ENCODE measurements at regions not wholly inside any gene's neighbourhood (a gene's known extent, or its start where the extent isn't known, plus 50 kb on each side); places are given as distances from the start of the nearest gene placed in this dataset.

DNA sequence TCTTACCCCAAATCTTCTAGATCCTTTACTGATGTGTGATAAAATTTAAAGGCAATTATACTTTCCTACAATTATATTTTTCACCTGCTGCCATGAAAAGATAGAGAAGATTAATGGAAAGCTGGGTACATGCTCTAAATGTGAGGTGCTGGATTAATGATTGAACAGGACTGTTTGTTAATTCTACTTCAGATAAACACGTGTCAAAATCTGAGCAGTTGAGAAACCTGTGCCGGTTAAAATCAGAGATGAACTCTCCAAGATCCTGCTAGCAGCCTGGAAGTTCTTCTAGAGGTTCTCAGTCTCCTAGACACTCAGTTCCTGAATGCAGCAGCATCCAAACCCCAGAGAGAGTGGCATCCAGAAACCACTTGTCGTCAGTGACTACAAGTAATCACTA is 69.2 kb downstream of the INHBA start:
- DNase-seq (ENCODE audit: insufficient read length, low spot score) (no peak), FAIRE-seq (no peak)
- TF ChIP-seq, protein P1, sequence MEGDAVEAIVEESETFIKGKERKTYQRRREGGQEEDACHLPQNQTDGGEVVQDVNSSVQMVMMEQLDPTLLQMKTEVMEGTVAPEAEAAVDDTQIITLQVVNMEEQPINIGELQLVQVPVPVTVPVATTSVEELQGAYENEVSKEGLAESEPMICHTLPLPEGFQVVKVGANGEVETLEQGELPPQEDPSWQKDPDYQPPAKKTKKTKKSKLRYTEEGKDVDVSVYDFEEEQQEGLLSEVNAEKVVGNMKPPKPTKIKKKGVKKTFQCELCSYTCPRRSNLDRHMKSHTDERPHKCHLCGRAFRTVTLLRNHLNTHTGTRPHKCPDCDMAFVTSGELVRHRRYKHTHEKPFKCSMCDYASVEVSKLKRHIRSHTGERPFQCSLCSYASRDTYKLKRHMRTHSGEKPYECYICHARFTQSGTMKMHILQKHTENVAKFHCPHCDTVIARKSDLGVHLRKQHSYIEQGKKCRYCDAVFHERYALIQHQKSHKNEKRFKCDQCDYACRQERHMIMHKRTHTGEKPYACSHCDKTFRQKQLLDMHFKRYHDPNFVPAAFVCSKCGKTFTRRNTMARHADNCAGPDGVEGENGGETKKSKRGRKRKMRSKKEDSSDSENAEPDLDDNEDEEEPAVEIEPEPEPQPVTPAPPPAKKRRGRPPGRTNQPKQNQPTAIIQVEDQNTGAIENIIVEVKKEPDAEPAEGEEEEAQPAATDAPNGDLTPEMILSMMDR (IDR thresholded peaks at IDR 0.05; ENCODE audit: insufficient read depth, missing control alignments) = no peak

DNA sequence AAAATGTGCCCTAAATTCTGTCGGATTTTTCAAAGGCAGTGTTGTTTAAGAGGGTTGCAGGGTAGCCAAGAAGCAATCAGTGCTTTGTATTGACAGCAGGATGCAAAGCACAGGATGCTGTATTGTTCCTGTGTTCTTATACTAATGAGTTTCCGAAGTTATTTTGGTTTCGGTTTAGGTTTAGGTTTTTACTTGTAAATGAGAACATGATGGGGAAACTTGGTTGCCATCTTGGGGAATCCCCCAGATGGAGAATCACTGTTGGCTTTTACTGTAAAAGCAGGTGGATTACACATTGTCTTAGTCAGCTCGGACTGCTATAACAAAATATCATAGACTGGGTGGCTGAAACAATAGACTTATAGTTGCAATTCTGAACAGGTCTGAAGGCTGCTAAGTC is 72.1 kb downstream of the INHBA start:
- TF ChIP-seq, protein P1 (IDR thresholded peaks at IDR 0.05; ENCODE audit: insufficient read depth, missing control alignments) = no peak
- DNase-seq (ENCODE audit: insufficient read length, low spot score) (no peak), FAIRE-seq (no peak)

DNA sequence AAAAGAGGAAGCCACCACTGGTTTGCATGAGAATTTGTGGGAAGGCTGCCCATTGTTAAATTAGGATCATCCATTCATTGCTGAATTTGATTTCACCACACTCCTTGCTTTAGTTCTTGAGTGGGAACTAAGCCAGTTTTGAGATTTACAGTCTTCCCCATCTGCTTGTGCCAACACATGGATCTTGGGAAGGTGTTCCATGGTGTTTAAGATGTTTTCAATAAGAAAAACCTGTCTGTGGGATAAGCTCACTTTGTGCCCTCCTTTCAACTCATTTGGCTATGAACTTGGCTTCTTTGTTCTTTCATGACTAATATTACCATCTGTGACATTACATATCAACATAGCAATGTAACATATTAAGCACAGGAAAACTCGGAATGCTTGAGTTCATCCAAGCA is 73.2 kb downstream of the INHBA start:
- DNase-seq (ENCODE audit: insufficient read length, low spot score) = no peak
- TF ChIP-seq, protein P1 (IDR thresholded peaks at IDR 0.05; ENCODE audit: insufficient read depth, missing control alignments) = no peak
- no peak for FAIRE-seq

DNA sequence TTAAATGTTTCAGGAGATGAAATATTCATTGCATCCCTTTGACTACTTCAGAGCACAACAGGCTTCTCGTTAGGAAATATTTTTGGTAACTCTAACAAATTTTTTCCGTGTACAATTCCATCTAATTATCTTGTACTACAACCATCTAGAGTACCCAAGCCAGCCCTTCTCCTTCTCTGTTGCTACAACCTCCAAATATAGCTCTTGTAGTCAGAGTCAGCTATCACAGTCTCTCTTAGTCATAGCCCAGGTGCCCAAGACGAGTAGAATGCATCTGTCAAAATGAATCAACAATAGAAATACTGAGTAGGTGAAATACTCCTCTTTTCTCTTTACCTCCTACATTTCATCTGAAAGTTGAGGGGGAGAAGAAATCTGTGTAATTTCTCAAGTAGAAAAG is 74.0 kb downstream of the INHBA start:
- DNase-seq (ENCODE audit: insufficient read length, low spot score) = no peak
- no peak for FAIRE-seq
- TF ChIP-seq, protein P1 (IDR thresholded peaks at IDR 0.05; ENCODE audit: insufficient read depth, missing control alignments) = no peak

DNA sequence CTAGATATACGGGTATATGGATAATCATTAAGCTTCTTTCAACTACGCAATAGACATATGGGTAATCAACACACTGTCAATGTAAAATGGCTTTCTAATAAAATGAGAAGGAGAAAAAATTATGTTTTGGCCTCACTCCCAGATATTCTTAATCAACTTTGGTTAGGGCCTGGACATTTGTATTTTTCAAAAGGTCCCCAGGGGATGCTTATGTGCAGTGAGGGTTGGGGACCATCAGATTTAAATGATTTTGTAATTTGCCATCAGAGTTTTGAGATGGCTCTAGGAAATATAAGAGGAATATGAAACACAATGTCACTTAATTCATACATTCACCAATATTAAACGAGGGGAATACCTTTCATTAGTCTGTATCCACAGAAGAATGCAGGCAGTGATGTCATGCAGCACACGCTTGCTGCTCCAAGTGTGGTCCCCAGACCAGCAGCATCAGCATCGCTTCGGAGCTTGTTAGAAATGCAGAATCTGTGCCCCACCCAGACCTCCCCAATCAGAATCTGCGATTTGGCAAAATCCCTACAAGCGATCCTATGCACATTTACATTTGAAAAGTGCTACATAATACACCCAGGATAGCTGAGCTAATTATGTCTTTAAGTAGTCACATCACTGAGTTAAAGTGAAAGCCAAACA is 75.1 kb downstream of the INHBA start:
- no peak for DNase-seq (ENCODE audit: insufficient read length, low spot score)
- TF ChIP-seq, protein P1 (IDR thresholded peaks at IDR 0.05; ENCODE audit: insufficient read depth, missing control alignments) = no peak
- no peak for FAIRE-seq

DNA sequence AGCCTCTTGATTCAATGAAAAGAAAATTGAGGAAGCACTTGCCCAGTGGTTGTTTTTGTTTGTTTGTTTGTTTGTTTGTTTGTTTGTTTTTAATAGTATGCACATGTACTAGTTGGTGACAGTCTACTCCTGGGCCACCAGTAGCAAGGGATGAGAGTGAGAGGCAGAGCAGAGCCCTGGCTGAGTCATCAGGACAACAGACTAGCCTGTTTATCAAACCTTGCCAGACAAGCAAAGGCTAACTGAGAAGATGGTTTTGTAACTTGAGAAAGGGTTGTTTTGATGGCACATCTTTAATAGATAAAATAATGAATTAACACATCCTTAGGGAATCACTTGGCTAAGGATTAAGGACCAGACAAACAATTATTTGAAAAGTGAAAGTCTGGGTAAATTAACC is 78.1 kb downstream of the INHBA start:
- no peak for DNase-seq (ENCODE audit: insufficient read length, low spot score)
- TF ChIP-seq, protein P1 (IDR thresholded peaks at IDR 0.05; ENCODE audit: insufficient read depth, missing control alignments) = no peak
- FAIRE-seq = no peak

DNA sequence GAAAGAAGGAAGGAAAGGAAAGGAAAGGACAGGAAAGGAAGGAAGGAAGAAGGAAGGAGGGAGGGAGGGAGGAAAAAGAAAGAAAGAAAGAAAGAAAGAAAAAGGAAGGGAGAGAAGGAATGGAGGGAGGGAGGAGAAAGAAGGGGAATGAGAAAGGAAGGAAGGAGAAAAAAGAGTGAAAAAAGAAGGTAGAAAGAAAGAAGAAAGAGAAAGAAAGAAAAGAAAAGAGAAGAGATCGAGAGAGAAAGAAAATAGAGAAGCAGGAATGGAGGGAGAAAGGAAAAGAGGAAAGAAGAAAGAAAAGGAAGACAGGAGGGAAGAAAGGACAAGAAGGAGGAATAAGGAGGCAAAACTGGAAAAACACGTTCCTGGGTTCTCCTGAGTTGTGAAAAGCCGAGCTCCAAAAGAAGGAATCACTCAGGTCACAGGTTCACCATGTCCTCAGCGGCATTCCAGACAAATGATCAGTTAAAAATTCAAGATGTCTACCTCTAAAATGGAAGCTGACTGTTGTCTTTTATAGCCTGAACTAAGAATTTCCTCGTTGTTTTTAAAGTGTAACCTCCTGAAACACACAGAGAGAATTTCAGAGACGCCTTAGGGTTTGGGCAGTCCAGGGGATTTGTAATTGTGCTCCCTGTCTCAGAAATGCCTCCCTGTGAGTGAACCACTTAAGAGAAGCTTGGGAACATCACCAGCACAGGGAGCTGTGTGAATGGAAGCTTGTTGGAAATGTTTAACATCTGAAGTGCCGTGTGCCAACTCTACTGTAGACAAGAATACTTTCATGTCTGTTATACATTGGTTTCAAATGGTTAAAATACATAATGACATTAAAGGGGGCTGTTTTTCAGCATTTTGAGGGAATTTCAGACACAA is 80.7 kb downstream of the INHBA start:
- FAIRE-seq (no peak), DNase-seq (ENCODE audit: insufficient read length, low spot score) (no peak)
- TF ChIP-seq, protein P1 (IDR thresholded peaks at IDR 0.05; ENCODE audit: insufficient read depth, missing control alignments) = no peak

Measured in D721Med (cell line).